Endothelial cell of umbilical vein (primary cell): ENCODE measurements at regions not wholly inside any gene's neighbourhood (a gene's known extent, or its start where the extent isn't known, plus 50 kb on each side); places are given as distances from the start of the nearest gene placed in this dataset.

Source experiments
- BruUV-seq: library from RNA; stranded (reverse); fragments of 400-500 nt; replicated peaks from 2 replicates; lab custom pipeline; 2021; lab: Mats Ljungman, UMichigan
- CTCF ChIA-PET: fragments of 300-600, 350-600 bp; sonication (Branson Sonifier 250); formaldehyde crosslinking; loops from one replicate; lab custom pipeline; 2021; ENCODE audit warnings: antibody characterized with exemption, inconsistent platforms; lab: Charles Lee
- POLR2A ChIA-PET: fragments of 300-600, 350-600 bp; sonication (Branson Sonifier 250); formaldehyde crosslinking; loops from one replicate; lab custom pipeline; 2021; ENCODE audit warnings: antibody characterized with exemption, inconsistent platforms; lab: Charles Lee
- DNase-seq: peaks from one replicate; pipeline ENCODE4 v3.0.0-alpha.2; 2011; ENCODE audit warnings: low read depth, low spot score
- FAIRE-seq: peaks from 2 replicates; lab custom pipeline; 2011; peaks lifted over from hg19 to GRCh38; lab: Jason Lieb, UNC
- H2AFZ ChIP-seq: 2 replicates; pipeline ENCODE4 v1.6.0; 2012; ENCODE audit warnings: low read depth, low read length, control low read depth, inconsistent platforms
- H3K27ac ChIP-seq: 2 replicates; pipeline ENCODE4 v1.5.1; 2011; ENCODE audit warnings: low read depth, mild to moderate bottlenecking, control low read depth, low read length, moderate library complexity; ENCODE audit not compliant: insufficient read depth
- H3K27me3 ChIP-seq, 2 experiments: 2 replicates each; pipeline versions ENCODE4 v1.6.0 to v1.6.1; 2011; ENCODE audit warnings: low read length in 2 of 2, mixed read lengths in 1 of 2; ENCODE audit not compliant: control insufficient read depth in 2 of 2, insufficient read depth in 2 of 2
- H3K36me3 ChIP-seq, 2 experiments: 2 replicates in 1 of 2; 3 replicates in 1 of 2; pipeline ENCODE4 v1.5.1; 2011; ENCODE audit warnings: low read length in 2 of 2, mild to moderate bottlenecking in 1 of 2, moderate library complexity in 1 of 2; ENCODE audit not compliant: control insufficient read depth in 2 of 2, insufficient read depth in 2 of 2; ENCODE audit errors: extremely low read depth in 1 of 2
- H3K4me1 ChIP-seq: 3 replicates; pipeline ENCODE4 v1.5.1; 2011; ENCODE audit warnings: mild to moderate bottlenecking, low read length; ENCODE audit not compliant: control insufficient read depth, insufficient read depth; ENCODE audit errors: extremely low read depth
- H3K4me2 ChIP-seq: 2 replicates; pipeline ENCODE4 v1.6.1; 2011; ENCODE audit warnings: low read length, control low read depth, mixed read lengths; ENCODE audit not compliant: insufficient read depth
- H3K4me3 ChIP-seq, 3 experiments: fragments of 200-600 bp in 1 of 3; sonication (generic), shearing (Covaris generic) in 1 of 3; replicated peaks in 1 of 3; 2 replicates each; pipeline ENCODE4 v1.5.1; 2011 to 2016; ENCODE audit warnings: control low read depth in 3 of 3, low read length in 3 of 3, mild to moderate bottlenecking in 2 of 3, inconsistent platforms in 1 of 3, low read depth in 1 of 3, moderate library complexity in 1 of 3; ENCODE audit not compliant: insufficient read depth in 1 of 3
- H3K79me2 ChIP-seq: 2 replicates; pipeline ENCODE4 v1.6.0; 2012; ENCODE audit warnings: low read length, inconsistent platforms; ENCODE audit not compliant: control insufficient read depth, insufficient read depth
- H3K9ac ChIP-seq: replicated peaks from 2 replicates; pipeline ENCODE3; 2011; ENCODE audit warnings: low read length, control low read depth; ENCODE audit not compliant: insufficient read depth; ENCODE audit errors: extremely low read depth
- H3K9me1 ChIP-seq: replicated peaks from 3 replicates; pipeline ENCODE4 v1.6.0; 2011; ENCODE audit warnings: mild to moderate bottlenecking, low read length; ENCODE audit not compliant: control insufficient read depth, insufficient read depth; ENCODE audit errors: extremely low read depth
- H3K9me3 ChIP-seq: replicated peaks from 2 replicates; pipeline ENCODE4 v1.5.1; 2012; ENCODE audit warnings: low read length, inconsistent platforms; ENCODE audit not compliant: control insufficient read depth, insufficient read depth
- H4K20me1 ChIP-seq: replicated peaks from 2 replicates; pipeline ENCODE3; 2011; ENCODE audit warnings: mild to moderate bottlenecking, low read length; ENCODE audit not compliant: control insufficient read depth, insufficient read depth; ENCODE audit errors: extremely low read depth
- CTCF ChIP-seq, 2 donors: IDR thresholded peaks; 1 replicate in 1 of 2; 2 replicates in 1 of 2; pipeline ENCODE4 v1.5.1; 2011; ENCODE audit warnings: low read length in 2 of 2, mild to moderate bottlenecking in 2 of 2, moderate library complexity in 2 of 2, control low read depth in 1 of 2, inconsistent platforms in 1 of 2, low read depth in 1 of 2; ENCODE audit not compliant: insufficient read depth in 1 of 2; ENCODE audit errors: extremely low read depth in 1 of 2
- EZH2 ChIP-seq: IDR thresholded peaks from 2 replicates; pipeline ENCODE4 v1.6.1; 2012; ENCODE audit warnings: borderline replicate concordance, low read depth, mild to moderate bottlenecking, moderate library complexity, low read length, inconsistent platforms; ENCODE audit not compliant: severe bottlenecking
- FOS ChIP-seq: IDR thresholded peaks from 2 replicates; pipeline ENCODE4 v1.6.1; 2011; ENCODE audit warnings: mild to moderate bottlenecking, low read length, moderate library complexity, borderline replicate concordance; ENCODE audit not compliant: insufficient read depth
- GATA2 ChIP-seq: IDR thresholded peaks from 2 replicates; pipeline ENCODE4 v1.7.0; 2011; ENCODE audit warnings: low read depth, mild to moderate bottlenecking, moderate library complexity, mixed read lengths, low read length; ENCODE audit not compliant: insufficient read length, insufficient read depth
- JUN ChIP-seq: IDR thresholded peaks from 2 replicates; pipeline ENCODE4 v1.6.1; 2011; ENCODE audit warnings: borderline replicate concordance, low read depth; ENCODE audit not compliant: insufficient read length, insufficient read depth
- MAX ChIP-seq: IDR thresholded peaks from 2 replicates; pipeline ENCODE4 v1.6.1; 2011; ENCODE audit not compliant: insufficient read depth, insufficient read length
- MYC ChIP-seq: IDR thresholded peaks from one replicate; pipeline ENCODE4 v1.6.1; 2011; ENCODE audit warnings: mild to moderate bottlenecking, low read depth, low read length
- POLR2A ChIP-seq: IDR thresholded peaks from 2 replicates; pipeline ENCODE4 v1.6.1; 2012; ENCODE audit warnings: low read depth, mild to moderate bottlenecking, control low read depth, low read length
- POLR2AphosphoS5 ChIP-seq: IDR thresholded peaks from 2 replicates; pipeline ENCODE4 v1.6.1; 2012; ENCODE audit warnings: low read depth, mild to moderate bottlenecking, control low read depth, low read length, moderate library complexity; ENCODE audit not compliant: insufficient read depth
- dilution Hi-C: fragments of 300-500 bp; cut with MboI; formaldehyde crosslinking; loops from one replicate; pipeline ENCODE4 v1.15.0; 2019; ENCODE audit warnings: low sequenced_read_pairs; ENCODE audit not compliant: extremely low pct_ligation_motif_present
- intact Hi-C: fragments of 100-400 bp; cut with micrococcal nuclease; formaldehyde crosslinking; loops from one replicate; pipeline ENCODE4 v1.10.0; 2022

GRCh38 chr6:155779456-155779855, 323.8 kb upstream of the NOX3 start:
- H2AFZ ChIP-seq, result no peak overlapping the region
- H3K27me3 ChIP-seq, result no peaks in the 10 kb centered on the region
- H4K20me1 ChIP-seq, result no peaks in the 10 kb centered on the region
- DNase-seq (no peak), FAIRE-seq (no peak)
- H3K27ac ChIP-seq, result no peak overlapping the region
- no peaks in the 10 kb centered on the region for H3K79me2 ChIP-seq
- H3K4me2 ChIP-seq, result no peak overlapping the region
- intact Hi-C loops (no loop called here), dilution Hi-C loops (no loop called here)
- no peaks in the 10 kb centered on the region for H3K36me3 ChIP-seq
- H3K4me1 ChIP-seq, result peaks cover 18% of the 10 kb centered on the region
- POLR2A ChIA-PET, result no interaction called here
- no TSS peak for BruUV-seq
- H3K9me3 ChIP-seq, result no peaks in the 10 kb centered on the region
- no peaks in the 10 kb centered on the region for H3K9me1 ChIP-seq
- H3K4me3 ChIP-seq, result no peak overlapping the region
- no peak for TF ChIP-seq EZH2
- no peak for TF ChIP-seq JUN
- no peak for TF ChIP-seq CTCF (IDR thresholded peaks at IDR 0.05; ENCODE audit: extremely low read depth in 1 of 2, insufficient read depth in 1 of 2, low read depth in 1 of 2, low read length in 2 of 2)
- no peak for TF ChIP-seq FOS
- no peak for TF ChIP-seq MYC
- no peak for TF ChIP-seq GATA2
- TF ChIP-seq MAX, result no peak
- TF ChIP-seq POLR2AphosphoS5, result no peak
- no peak for TF ChIP-seq POLR2A
- CTCF ChIA-PET, result no interaction called here
- H3K9ac ChIP-seq, result no peak overlapping the region
